ENCODE measurements at regions not wholly inside any gene's neighbourhood (a gene's known extent, or its start where the extent isn't known, plus 50 kb on each side); places are given as distances from the start of the nearest gene placed in this dataset.
"Not testable (repeated sequence)": the region's sequence is repeated elsewhere in the genome, so short reads cannot be mapped to it uniquely, and the experiment has no call there.

GRCh38 chr16:16938980-16939379, 531.8 kb downstream of the XYLT1 start:
- Histone ChIP-seq H3K27ac (no peak overlapping the region), H3K4me1 (no peaks in the 10 kb centered on the region), H3K27me3 (peaks cover 0 to 2% (median 0%) of the 10 kb centered on the region in 3 donors), H3K9me3 (no peaks in the 10 kb centered on the region), H3K4me3 (no peak overlapping the region), H3K36me3 (no peaks in the 10 kb centered on the region)
- intact Hi-C loops (cut with DNase I; ENCODE audit: low total_unique reads): no loop called here
- no peak for TF ChIP-seq CTCF (IDR thresholded peaks at IDR 0.05 in 4 of 5, conservative IDR thresholded peaks at IDR 0.05 in 1 of 5)
- no peak for TF ChIP-seq POLR2A (IDR thresholded peaks at IDR 0.05)
- ATAC-seq (no peak), DNase-seq (no peak)
- in situ Hi-C loops (cut with MboI; ENCODE audit: low sequenced_read_pairs in 4 of 4): no loop called here

- Histone ChIP-seq H3K27ac (no peak overlapping the region), H3K36me3 (no peaks in the 10 kb centered on the region), H3K4me1 (no peaks in the 10 kb centered on the region), H3K27me3 (peaks cover 0 to 2% (median 0%) of the 10 kb centered on the region in 3 donors), H3K4me3 (no peak overlapping the region), H3K9me3 (no peaks in the 10 kb centered on the region)
- DNase-seq (no peak), ATAC-seq (no peak)
- intact Hi-C loops (cut with DNase I; ENCODE audit: low total_unique reads) (no loop called here), in situ Hi-C loops (cut with MboI; ENCODE audit: low sequenced_read_pairs in 4 of 4) (no loop called here)
- TF ChIP-seq POLR2A (IDR thresholded peaks at IDR 0.05): no peak
- no peak for TF ChIP-seq CTCF (IDR thresholded peaks at IDR 0.05 in 4 of 5, conservative IDR thresholded peaks at IDR 0.05 in 1 of 5)
Observed at GRCh38 chr16:16940351-16940750, 530.4 kb downstream of the XYLT1 start.

GRCh38 chr16:16942849-16943248, 527.9 kb downstream of the XYLT1 start:
- DNase-seq; intact Hi-C loops (cut with DNase I; ENCODE audit: low total_unique reads); H3K4me3 ChIP-seq; ATAC-seq; H3K9me3 ChIP-seq; H3K27me3 ChIP-seq; H3K27ac ChIP-seq; H3K36me3 ChIP-seq; H3K4me1 ChIP-seq; in situ Hi-C loops (cut with MboI; ENCODE audit: low sequenced_read_pairs in 4 of 4): not testable (repeated sequence)

GRCh38 chr16:16945207-16945606, 525.6 kb downstream of the XYLT1 start:
- intact Hi-C loops (cut with DNase I; ENCODE audit: low total_unique reads): no loop called here
- Histone ChIP-seq H3K27me3 (no peaks in the 10 kb centered on the region), H3K36me3 (no peaks in the 10 kb centered on the region), H3K4me3 (no peak overlapping the region), H3K4me1 (no peaks in the 10 kb centered on the region), H3K9me3 (no peaks in the 10 kb centered on the region), H3K27ac (no peak overlapping the region)
- no peak for TF ChIP-seq POLR2A (IDR thresholded peaks at IDR 0.05)
- TF ChIP-seq CTCF (IDR thresholded peaks at IDR 0.05 in 4 of 5, conservative IDR thresholded peaks at IDR 0.05 in 1 of 5): no peak
- no peak for DNase-seq
- no peak for ATAC-seq
- in situ Hi-C loops (cut with MboI; ENCODE audit: low sequenced_read_pairs in 4 of 4): no loop called here

- Histone ChIP-seq H3K4me3 (no peak overlapping the region), H3K27ac (no peak overlapping the region), H3K9me3 (no peaks in the 10 kb centered on the region), H3K27me3 (no peaks in the 10 kb centered on the region), H3K36me3 (no peaks in the 10 kb centered on the region), H3K4me1 (no peaks in the 10 kb centered on the region)
- intact Hi-C loops (cut with DNase I; ENCODE audit: low total_unique reads) (no loop called here), in situ Hi-C loops (cut with MboI; ENCODE audit: low sequenced_read_pairs in 4 of 4) (no loop called here)
- TF ChIP-seq CTCF (IDR thresholded peaks at IDR 0.05 in 4 of 5, conservative IDR thresholded peaks at IDR 0.05 in 1 of 5): no peak
- no peak for TF ChIP-seq POLR2A (IDR thresholded peaks at IDR 0.05)
- ATAC-seq: no peak
- DNase-seq: no peak
Observed at GRCh38 chr16:16956376-16956775, 514.4 kb downstream of the XYLT1 start.

Measured in gastrocnemius medialis (tissue), 4 donors.